ENCODE measurements at regions not wholly inside any gene's neighbourhood (a gene's known extent, or its start where the extent isn't known, plus 50 kb on each side); places are given as distances from the start of the nearest gene placed in this dataset.

GRCh38 chr2:39583213-39583612 is 82.5 kb upstream of the TMEM178A start:
- TF ChIP-seq EZH2 (optimal IDR thresholded peaks at IDR 0.05; ENCODE audit: low read depth, low read length): no peak
- TF ChIP-seq EZH2phosphoT487 (IDR thresholded peaks at IDR 0.05; ENCODE audit: low read length): no peak
- no peak for TF ChIP-seq CTCF (IDR thresholded peaks at IDR 0.05; ENCODE audit: low read length)
